Thyroid gland (tissue), 4 donors: ENCODE measurements at regions not wholly inside any gene's neighbourhood (a gene's known extent, or its start where the extent isn't known, plus 50 kb on each side); places are given as distances from the start of the nearest gene placed in this dataset.

Experiments
- CTCF ChIP-seq, 6 experiments: fragments of 200-600 bp in 3 of 6; fragments of 450-650 bp in 3 of 6; sonication (generic) in 3 of 6; IDR thresholded peaks; one replicate each; pipeline ENCODE4 v1.5.1; 2016 to 2019; ENCODE audit warnings: antibody characterized with exemption in 6 of 6, mild to moderate bottlenecking in 2 of 6, inconsistent platforms in 1 of 6, moderate library complexity in 1 of 6
- POLR2A ChIP-seq, 2 donors: fragments of 450-650 bp; IDR thresholded peaks; one replicate each; pipeline ENCODE4 v1.6.1; 2017; ENCODE audit warnings: antibody characterized with exemption in 2 of 2, mild to moderate bottlenecking in 2 of 2, moderate library complexity in 1 of 2

- no peak for TF ChIP-seq CTCF (IDR thresholded peaks at IDR 0.05)
- no peak for TF ChIP-seq POLR2A (IDR thresholded peaks at IDR 0.05)
These were observed 466.5 kb upstream of the PDZRN3 start for GRCh38 chr3:74091204-74091603.
